NCI-H128 (cell line): ENCODE measurements at regions not wholly inside any gene's neighbourhood (a gene's known extent, or its start where the extent isn't known, plus 50 kb on each side); places are given as distances from the start of the nearest gene placed in this dataset.

Source experiments
- DNase-seq: peaks from one replicate; lab custom pipeline; 2025; ENCODE audit not compliant: unreplicated experiment; lab: John Stamatoyannopoulos, UW

- no peak for DNase-seq
Observed at GRCh38 chr11:91820709-91821108, 403.9 kb upstream of the FAT3 start.

- no peak for DNase-seq
Observed at GRCh38 chr11:91819777-91820176, 404.8 kb upstream of the FAT3 start.

- no peak for DNase-seq
Observed at GRCh38 chr11:91819195-91819594, 405.4 kb upstream of the FAT3 start.

GRCh38 chr11:91817996-91818395 lies 406.6 kb upstream of the FAT3 start:
- no peak for DNase-seq

GRCh38 chr11:91813263-91813662 lies 411.4 kb upstream of the FAT3 start:
- DNase-seq: no peak

- DNase-seq: no peak
Observed at GRCh38 chr11:91810871-91811270, 413.7 kb upstream of the FAT3 start.

- no peak for DNase-seq
Observed at GRCh38 chr11:91805293-91805692, 419.3 kb upstream of the FAT3 start.

- DNase-seq: no peak
Observed at GRCh38 chr11:91804042-91804441, 420.6 kb upstream of the FAT3 start.

- DNase-seq: no peak
Observed at GRCh38 chr11:91802475-91802874, 422.1 kb upstream of the FAT3 start.

- no peak for DNase-seq
Observed at GRCh38 chr11:91800208-91800914, 424.3 kb upstream of the FAT3 start.

- DNase-seq: no peak
Observed at GRCh38 chr11:91798240-91798639, 426.4 kb upstream of the FAT3 start.

- DNase-seq: no peak
Observed at GRCh38 chr11:91796999-91797398, 427.6 kb upstream of the FAT3 start.

- DNase-seq: no peak
Observed at GRCh38 chr11:91795139-91795887, 429.3 kb upstream of the FAT3 start.

GRCh38 chr11:91794146-91794545 lies 430.5 kb upstream of the FAT3 start:
- DNase-seq: no peak

- no peak for DNase-seq
Observed at GRCh38 chr11:91792779-91793262, 431.8 kb upstream of the FAT3 start.

- DNase-seq: no peak
Observed at GRCh38 chr11:91791171-91791468, 433.5 kb upstream of the FAT3 start.

GRCh38 chr11:91790346-91791170 lies 434.1 kb upstream of the FAT3 start:
- DNase-seq: no peak

GRCh38 chr11:91788764-91789163 lies 435.9 kb upstream of the FAT3 start:
- DNase-seq: no peak

GRCh38 chr11:91786097-91786496 lies 438.5 kb upstream of the FAT3 start:
- no peak for DNase-seq

GRCh38 chr11:91783173-91783572 lies 441.4 kb upstream of the FAT3 start:
- no peak for DNase-seq

- DNase-seq: no peak
Observed at GRCh38 chr11:91778758-91779157, 445.9 kb upstream of the FAT3 start.

GRCh38 chr11:91776655-91777054 lies 448.0 kb upstream of the FAT3 start:
- DNase-seq: no peak
